NCI-H82 treated with DMSO at 0.1 percent for 48 hours (cell line): ENCODE measurements at regions not wholly inside any gene's neighbourhood (a gene's known extent, or its start where the extent isn't known, plus 50 kb on each side); places are given as distances from the start of the nearest gene placed in this dataset.

Experiments
- DNase-seq: peaks from one replicate; lab custom pipeline; 2025; ENCODE audit not compliant: unreplicated experiment; lab: John Stamatoyannopoulos, UW

DNA sequence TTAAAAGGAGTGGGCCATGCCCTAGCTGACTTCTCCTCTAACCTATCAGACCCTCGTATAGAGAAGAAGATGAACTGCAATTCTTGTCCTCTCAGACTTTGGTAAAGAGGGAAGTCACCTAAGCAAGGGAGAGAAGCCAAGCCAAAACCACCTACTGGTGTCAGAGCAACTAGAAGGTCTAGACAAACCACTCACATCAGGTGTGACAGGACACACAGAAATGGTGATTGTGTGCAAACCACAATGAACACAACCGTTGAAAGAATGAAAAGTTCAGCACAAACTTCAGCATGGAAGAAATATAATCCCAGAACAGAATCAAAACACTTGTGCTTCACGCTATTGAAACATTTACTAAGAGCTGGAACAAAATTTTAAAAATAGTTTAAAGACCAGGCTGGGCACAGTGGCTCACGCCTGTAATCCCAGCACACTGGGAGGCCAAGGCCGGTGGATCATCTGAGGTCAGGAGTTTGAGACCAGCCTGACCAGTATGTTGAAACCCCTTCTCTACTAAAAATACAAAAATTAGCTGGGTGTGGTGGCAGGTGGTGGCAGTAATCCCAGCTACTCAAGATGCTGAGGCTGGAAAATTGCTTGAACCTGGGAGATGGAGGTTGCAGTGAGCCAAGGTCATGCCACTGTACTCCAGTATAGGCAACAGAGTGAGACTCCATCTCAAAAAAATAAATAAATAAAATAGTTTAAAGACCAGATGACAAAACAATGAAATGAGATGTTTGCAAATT is 56.2 kb upstream of the NTF3 start:
- DNase-seq = no peak

DNA sequence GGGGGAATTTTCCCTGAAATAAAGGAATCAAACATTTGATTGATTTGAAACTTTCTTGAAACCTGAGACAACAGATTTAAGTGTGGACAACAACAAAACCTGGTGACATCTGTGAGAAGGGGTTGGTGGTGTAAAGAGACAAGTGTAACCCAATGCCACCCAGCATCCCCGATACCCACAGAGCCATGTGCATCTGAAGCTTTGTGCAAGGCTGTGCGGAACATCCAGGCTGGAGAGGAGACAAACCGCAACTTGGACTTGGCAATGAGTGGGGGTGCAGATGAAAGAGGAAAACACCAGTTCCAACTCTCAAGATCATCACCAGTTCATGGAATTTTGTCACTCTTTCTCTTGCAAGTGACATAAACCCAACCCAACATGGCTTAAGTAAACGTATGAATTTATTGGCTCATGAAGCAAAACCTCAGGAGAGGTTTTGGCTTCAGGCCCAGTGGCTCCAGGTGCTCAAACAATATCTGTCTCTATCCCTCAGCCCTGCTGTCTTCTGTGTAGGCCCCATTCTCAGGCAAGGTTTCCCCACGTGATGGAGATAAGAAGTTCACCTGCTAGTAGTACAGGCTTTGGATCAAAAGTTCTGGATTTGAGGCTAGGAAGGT is 55.2 kb upstream of the NTF3 start:
- DNase-seq = no peak

DNA sequence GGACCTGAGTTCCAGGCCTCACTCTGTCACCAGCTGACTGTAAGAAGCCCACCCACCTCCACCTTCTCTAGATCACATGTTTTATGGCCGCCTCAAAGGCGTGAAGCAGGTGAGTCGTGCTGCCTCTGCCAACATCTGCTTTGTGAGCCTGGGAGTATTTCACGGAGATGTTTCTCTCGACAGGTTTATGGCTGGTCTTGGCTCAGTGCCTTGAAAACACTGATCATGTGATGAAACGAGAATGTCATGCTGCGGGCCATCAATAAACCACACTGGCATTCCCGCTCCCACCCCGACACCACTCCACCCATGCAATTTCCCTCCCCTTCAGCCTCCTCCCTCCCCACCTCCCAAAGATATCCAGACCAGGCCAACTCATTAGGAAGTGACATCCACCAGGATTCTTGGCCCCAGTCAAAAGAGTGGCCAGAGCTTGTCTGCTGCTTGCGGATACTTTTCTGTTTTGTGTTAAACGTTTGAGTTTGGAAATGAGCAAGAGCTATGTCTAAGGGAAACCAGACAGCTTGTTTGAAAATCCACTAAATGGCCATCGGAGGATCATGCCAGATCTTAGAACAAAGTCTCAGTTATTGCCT is 53.8 kb upstream of the NTF3 start:
- no peak for DNase-seq

DNA sequence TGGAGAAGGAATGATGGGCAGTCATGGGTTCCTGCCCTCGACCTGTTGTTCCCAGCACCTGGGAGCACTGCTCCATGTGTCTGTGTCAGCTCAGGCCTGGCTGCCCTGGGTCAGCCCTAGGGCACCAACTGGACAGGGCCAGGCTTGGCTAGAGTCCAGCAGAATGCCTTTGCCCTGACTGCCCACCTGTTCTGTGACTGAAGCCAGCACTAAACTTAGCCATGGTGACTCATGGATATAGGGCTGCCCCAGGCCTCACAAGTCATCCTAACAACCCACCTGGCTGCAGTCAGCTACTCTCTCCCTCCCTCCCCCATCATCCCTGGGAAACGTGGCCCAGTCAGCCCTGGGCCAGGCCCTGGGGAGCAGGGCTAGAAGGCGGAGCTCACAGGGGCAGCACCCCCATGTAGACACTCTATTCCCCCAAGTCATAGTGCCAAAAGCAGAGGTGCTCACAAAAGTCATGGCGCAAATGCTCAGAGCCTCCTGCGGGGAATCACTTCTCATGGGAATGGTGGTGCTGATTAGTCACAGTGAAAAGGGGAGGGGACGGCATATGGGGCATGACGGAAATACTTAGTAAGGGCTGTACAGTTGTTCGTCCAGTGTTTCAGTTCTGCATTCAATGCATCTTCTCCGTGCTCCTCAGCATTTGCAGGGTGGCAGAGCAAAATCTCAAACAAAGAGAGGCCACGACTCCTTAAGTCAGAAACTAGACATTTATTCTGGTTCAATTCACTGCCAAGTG is 52.0 kb upstream of the NTF3 start:
- no peak for DNase-seq
